ENCODE measurements at regions not wholly inside any gene's neighbourhood (a gene's known extent, or its start where the extent isn't known, plus 50 kb on each side); places are given as distances from the start of the nearest gene placed in this dataset.

DNA sequence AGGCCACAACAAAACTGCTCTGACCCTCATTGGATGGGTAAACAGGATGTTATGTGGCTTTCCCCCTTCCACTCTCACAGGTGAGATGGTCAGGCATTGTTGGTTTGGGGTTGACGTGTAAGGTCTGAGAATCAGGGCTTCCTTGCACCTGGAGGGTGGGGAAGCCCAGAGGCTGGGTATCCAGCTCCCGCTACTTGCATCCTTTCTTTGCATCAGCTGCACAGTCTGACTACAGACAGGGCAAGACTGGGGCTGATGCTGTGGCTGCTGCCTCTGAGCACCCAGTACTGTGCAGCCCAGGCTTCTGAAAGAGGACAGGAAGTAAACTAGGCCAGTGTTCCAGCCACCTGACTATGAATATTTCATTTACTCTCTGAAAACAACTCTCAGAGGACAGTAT is 58.0 kb upstream of the ATP2B2 start:
- Histone ChIP-seq H3K4me3 (no peak overlapping the region), H3K36me3 (no peaks in the 10 kb centered on the region), H3K9me3 (no peaks in the 10 kb centered on the region), H3K27ac (no peak overlapping the region), H3K27me3 (replicated peaks in 1 of 7) (peaks cover 0 to 29% (median 0%) of the 10 kb centered on the region in 7 donors), H3K4me1 (peaks cover 0 to 6% (median 0%) of the 10 kb centered on the region in 6 donors)
- intact Hi-C loops (cut with DNase I; ENCODE audit: low total_unique reads): no loop called here
- no peak for DNase-seq
- WGBS, 5 donors: 71 to 92% (median 83%) methylated on average over 2 of the region's 2 CpGs
- TF ChIP-seq POLR2A (IDR thresholded peaks at IDR 0.05) (no peak), POLR2AphosphoS5 (IDR thresholded peaks at IDR 0.05) (no peak)
- TF ChIP-seq, protein P1, sequence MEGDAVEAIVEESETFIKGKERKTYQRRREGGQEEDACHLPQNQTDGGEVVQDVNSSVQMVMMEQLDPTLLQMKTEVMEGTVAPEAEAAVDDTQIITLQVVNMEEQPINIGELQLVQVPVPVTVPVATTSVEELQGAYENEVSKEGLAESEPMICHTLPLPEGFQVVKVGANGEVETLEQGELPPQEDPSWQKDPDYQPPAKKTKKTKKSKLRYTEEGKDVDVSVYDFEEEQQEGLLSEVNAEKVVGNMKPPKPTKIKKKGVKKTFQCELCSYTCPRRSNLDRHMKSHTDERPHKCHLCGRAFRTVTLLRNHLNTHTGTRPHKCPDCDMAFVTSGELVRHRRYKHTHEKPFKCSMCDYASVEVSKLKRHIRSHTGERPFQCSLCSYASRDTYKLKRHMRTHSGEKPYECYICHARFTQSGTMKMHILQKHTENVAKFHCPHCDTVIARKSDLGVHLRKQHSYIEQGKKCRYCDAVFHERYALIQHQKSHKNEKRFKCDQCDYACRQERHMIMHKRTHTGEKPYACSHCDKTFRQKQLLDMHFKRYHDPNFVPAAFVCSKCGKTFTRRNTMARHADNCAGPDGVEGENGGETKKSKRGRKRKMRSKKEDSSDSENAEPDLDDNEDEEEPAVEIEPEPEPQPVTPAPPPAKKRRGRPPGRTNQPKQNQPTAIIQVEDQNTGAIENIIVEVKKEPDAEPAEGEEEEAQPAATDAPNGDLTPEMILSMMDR (IDR thresholded peaks at IDR 0.05 in 8 of 11, conservative IDR thresholded peaks at IDR 0.05 in 3 of 11): no peak

DNA sequence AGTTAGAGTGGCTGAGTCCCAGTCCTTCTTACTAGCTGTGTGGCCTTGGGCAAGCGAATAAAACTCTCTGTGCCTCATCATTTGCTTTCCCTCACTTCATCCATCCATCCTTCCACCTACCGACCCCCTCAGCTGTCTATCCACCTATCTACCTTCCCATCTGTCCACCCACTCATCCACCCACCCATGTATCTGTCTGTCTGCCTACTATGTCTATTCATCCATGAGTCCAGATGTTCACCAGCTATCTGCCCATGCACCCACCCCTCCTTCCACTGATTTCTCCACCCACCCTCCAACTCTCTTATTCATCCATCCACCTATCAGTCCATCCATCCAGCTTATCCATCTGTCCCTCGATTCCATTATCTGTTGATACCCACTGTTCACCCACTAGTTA is 60.4 kb upstream of the ATP2B2 start:
- no peak overlapping the region for H3K27ac ChIP-seq
- TF ChIP-seq POLR2AphosphoS5 (IDR thresholded peaks at IDR 0.05) (no peak), POLR2A (IDR thresholded peaks at IDR 0.05) (no peak)
- TF ChIP-seq, protein P1 (IDR thresholded peaks at IDR 0.05 in 8 of 11, conservative IDR thresholded peaks at IDR 0.05 in 3 of 11): no peak
- intact Hi-C loops (cut with DNase I; ENCODE audit: low total_unique reads): no loop called here
- DNase-seq: no peak
- no peaks in the 10 kb centered on the region for H3K9me3 ChIP-seq
- peaks cover 0 to 6% (median 0%) of the 10 kb centered on the region in 6 donors for H3K4me1 ChIP-seq
- H3K27me3 ChIP-seq (replicated peaks in 1 of 7): peaks cover 0 to 23% (median 0%) of the 10 kb centered on the region in 7 donors
- 77 to 87% (median 80%) methylated on average over 3 of the region's 3 CpGs for WGBS, 5 donors
- H3K36me3 ChIP-seq: no peaks in the 10 kb centered on the region
- H3K4me3 ChIP-seq: no peak overlapping the region

DNA sequence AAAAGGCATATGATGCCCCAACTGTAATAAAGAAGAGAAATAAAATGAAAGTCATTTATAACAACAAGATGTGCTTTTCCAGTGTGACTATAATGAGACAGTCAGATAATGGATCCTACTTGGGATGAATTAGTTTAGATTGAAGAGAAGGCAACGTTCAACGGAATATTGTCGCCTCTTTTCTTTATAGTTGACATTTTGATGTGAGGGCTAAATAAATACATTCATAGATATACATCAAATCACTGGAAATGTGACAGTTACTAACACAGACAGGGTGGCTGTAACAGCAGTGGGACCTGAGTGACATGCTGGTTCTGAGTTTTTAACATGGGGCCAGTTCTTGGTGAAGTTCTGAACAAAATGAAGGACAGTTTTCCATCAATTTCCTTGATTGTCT is 61.1 kb upstream of the ATP2B2 start:
- H3K4me1 ChIP-seq: peaks cover 0 to 6% (median 0%) of the 10 kb centered on the region in 6 donors
- 90 to 96% (median 95%) methylated on average over 3 of the region's 3 CpGs for whole genome bisulfite sequencing, 5 donors
- H3K27me3 ChIP-seq (replicated peaks in 1 of 7): peaks cover 0 to 23% (median 0%) of the 10 kb centered on the region in 7 donors
- intact Hi-C loops (cut with DNase I; ENCODE audit: low total_unique reads): no loop called here
- H3K36me3 ChIP-seq: no peaks in the 10 kb centered on the region
- TF ChIP-seq, protein P1 (IDR thresholded peaks at IDR 0.05 in 8 of 11, conservative IDR thresholded peaks at IDR 0.05 in 3 of 11): no peak
- no peak for TF ChIP-seq POLR2A (IDR thresholded peaks at IDR 0.05)
- TF ChIP-seq POLR2AphosphoS5 (IDR thresholded peaks at IDR 0.05): no peak
- H3K27ac ChIP-seq: no peak overlapping the region
- DNase-seq: no peak
- H3K9me3 ChIP-seq: no peaks in the 10 kb centered on the region
- H3K4me3 ChIP-seq: no peak overlapping the region

DNA sequence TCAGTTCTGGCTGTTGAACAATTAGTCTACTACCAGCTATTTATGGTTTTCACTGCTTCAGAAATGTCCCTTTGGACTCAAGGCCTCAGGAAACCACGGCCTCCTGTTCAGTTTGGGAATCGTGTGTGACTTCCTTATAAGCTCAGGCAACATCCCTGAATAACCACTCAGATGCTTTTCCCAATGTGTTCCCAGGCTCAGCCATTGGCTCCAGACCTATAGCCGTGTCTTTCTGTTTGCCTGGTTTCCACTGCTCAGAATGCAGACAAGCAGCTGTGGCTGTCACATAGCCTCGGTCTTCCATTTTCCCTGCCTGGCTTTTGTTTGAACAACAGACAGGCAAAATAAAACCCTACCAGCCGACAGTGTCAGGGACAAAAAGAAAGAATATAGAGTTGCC is 63.2 kb upstream of the ATP2B2 start:
- intact Hi-C loops (cut with DNase I; ENCODE audit: low total_unique reads): no loop called here
- Histone ChIP-seq H3K36me3 (no peaks in the 10 kb centered on the region), H3K4me1 (peaks cover 0 to 6% (median 0%) of the 10 kb centered on the region in 6 donors), H3K27me3 (replicated peaks in 1 of 7) (peaks cover 0 to 11% (median 0%) of the 10 kb centered on the region in 7 donors), H3K27ac (peak overlapping the region in 6 of 8 donors; percentile 16 to 48 (median 44)), H3K9me3 (no peaks in the 10 kb centered on the region), H3K4me3 (no peak overlapping the region)
- WGBS, 5 donors: 27 to 39% (median 30%) methylated on average over 5 of the region's 5 CpGs
- no peak for TF ChIP-seq POLR2AphosphoS5 (IDR thresholded peaks at IDR 0.05)
- no peak for TF ChIP-seq POLR2A (IDR thresholded peaks at IDR 0.05)
- TF ChIP-seq, protein P1 (IDR thresholded peaks at IDR 0.05 in 8 of 11, conservative IDR thresholded peaks at IDR 0.05 in 3 of 11): no peak
- no peak for DNase-seq
